HCT116 (cell line): ENCODE measurements at regions not wholly inside any gene's neighbourhood (a gene's known extent, or its start where the extent isn't known, plus 50 kb on each side); places are given as distances from the start of the nearest gene placed in this dataset.

Experiments
- ATAC-seq: fragments of 200-7000 bp; cut with Tn5 transposase; 2 replicates; pipeline ENCODE4 v1.9.1; 2020; ENCODE audit warnings: mild to moderate bottlenecking, moderate library complexity
- BruUV-seq: library from RNA; stranded (reverse); fragments of 400-500 nt; replicated peaks from 2 replicates; lab custom pipeline; 2021; lab: Mats Ljungman, UMichigan
- CTCF ChIA-PET: fragments of 300-600 bp; sonication (Branson Sonifier 250); formaldehyde crosslinking; loops from one replicate; lab custom pipeline; 2021; ENCODE audit warnings: antibody characterized with exemption; lab: Charles Lee
- POLR2A ChIA-PET: fragments of 300-600, 350-600 bp; sonication (Branson Sonifier 250); formaldehyde crosslinking; loops from one replicate; lab custom pipeline; 2021; ENCODE audit warnings: antibody characterized with exemption; lab: Charles Lee
- RAD21 ChIA-PET, 2 experiments: fragments of 300-600 bp; sonication (Branson Sonifier 250); formaldehyde crosslinking; loops; one replicate each; lab custom pipeline; 2023; ENCODE audit warnings: low total read pairs in 2 of 2; ENCODE audit not compliant: uncharacterized antibody in 2 of 2, unreplicated experiment in 2 of 2, low non-redundant PET in 1 of 2; lab: Charles Lee
- DNase-seq: peaks from one replicate; pipeline ENCODE4 v3.0.0-alpha.2; 2010; ENCODE audit warnings: low read depth, low spot score
- H2AFZ ChIP-seq: fragments of 200-600 bp; shearing (Covaris generic), sonication (generic); 2 replicates; pipeline ENCODE4 v1.6.1; 2017; ENCODE audit warnings: low read depth, mixed run types, mixed read lengths, antibody characterized with exemption, low read length; ENCODE audit not compliant: poor library complexity, severe bottlenecking
- H3K27ac ChIP-seq: 2 replicates; pipeline ENCODE4 v1.5.1; 2012; ENCODE audit warnings: low read depth, low read length
- H3K27me3 ChIP-seq: fragments of 200-600 bp; sonication (generic); 2 replicates; pipeline ENCODE4 v1.6.1; 2016; ENCODE audit warnings: mixed run types, low read length, mixed read lengths; ENCODE audit not compliant: insufficient read depth
- H3K36me3 ChIP-seq, 2 experiments: fragments of 200-500 bp in 1 of 2; fragments of 200-600 bp in 1 of 2; sonication (Bioruptor generic) in 1 of 2; sonication (generic) in 1 of 2; 2 replicates each; pipeline versions ENCODE4 v1.5.1 to v1.6.1; 2014 to 2016; ENCODE audit warnings: low read length in 2 of 2, inconsistent platforms in 1 of 2, mixed read lengths in 1 of 2, mixed run types in 1 of 2; ENCODE audit not compliant: insufficient read depth in 2 of 2, control insufficient read depth in 1 of 2
- H3K4me1 ChIP-seq, 2 experiments: fragments of 200-600 bp in 1 of 2; sonication (generic) in 1 of 2; 2 replicates each; pipeline versions ENCODE4 v1.5.1 to v1.6.1; 2012 to 2017; ENCODE audit warnings: low read length in 2 of 2, inconsistent platforms in 1 of 2, mild to moderate bottlenecking in 1 of 2, mixed read lengths in 1 of 2, mixed run types in 1 of 2, moderate library complexity in 1 of 2; ENCODE audit not compliant: insufficient read depth in 2 of 2, control insufficient read depth in 1 of 2
- H3K4me2 ChIP-seq: fragments of 200-600 bp; sonication (generic); 2 replicates; pipeline ENCODE4 v1.6.1; 2017; ENCODE audit warnings: mixed run types, low read length, mixed read lengths
- H3K4me3 ChIP-seq, 2 experiments: fragments of 200-600 bp in 1 of 2; sonication (generic) in 1 of 2; replicated peaks in 1 of 2; 2 replicates each; pipeline ENCODE4 v1.5.1; 2011 to 2016; ENCODE audit warnings: low read length in 2 of 2, control low read depth in 1 of 2, low read depth in 1 of 2, mild to moderate bottlenecking in 1 of 2, mixed read lengths in 1 of 2, mixed run types in 1 of 2
- H3K79me2 ChIP-seq: fragments of 200-600 bp; sonication (generic); 2 replicates; pipeline ENCODE4 v1.6.1; 2017; ENCODE audit warnings: mild to moderate bottlenecking, mixed run types, low read length, moderate library complexity, mixed read lengths; ENCODE audit not compliant: insufficient read depth
- H3K9ac ChIP-seq: fragments of 200-600 bp; sonication (generic); 2 replicates; pipeline ENCODE4 v1.6.1; 2016; ENCODE audit warnings: low read length, mixed read lengths
- H3K9me2 ChIP-seq: fragments of 200-600 bp; sonication (generic), shearing (Covaris generic); 2 replicates; pipeline ENCODE4 v1.6.1; 2017; ENCODE audit warnings: mixed run types, mild to moderate bottlenecking, moderate library complexity; ENCODE audit not compliant: insufficient read depth
- H3K9me3 ChIP-seq, 2 experiments: fragments of 200-500 bp in 1 of 2; fragments of 200-600 bp in 1 of 2; sonication (Bioruptor generic) in 1 of 2; sonication (generic) in 1 of 2; 2 replicates each; pipeline ENCODE4 v1.6.1; 2014 to 2017; ENCODE audit warnings: low read length in 2 of 2, mixed read lengths in 2 of 2, inconsistent platforms in 1 of 2, low read depth in 1 of 2, mild to moderate bottlenecking in 1 of 2, mixed run types in 1 of 2, moderate library complexity in 1 of 2; ENCODE audit not compliant: control insufficient read depth in 1 of 2, insufficient read depth in 1 of 2
- H4K20me1 ChIP-seq: fragments of 200-600 bp; sonication (generic), shearing (Covaris generic); 2 replicates; pipeline ENCODE4 v1.6.1; 2017; ENCODE audit warnings: mixed run types, mild to moderate bottlenecking, moderate library complexity; ENCODE audit not compliant: insufficient read depth
- EZH2phosphoT487 ChIP-seq: fragments of 200-600 bp; IDR thresholded peaks from 2 replicates; pipeline ENCODE4 v1.6.1; 2018; ENCODE audit warnings: antibody characterized with exemption, borderline replicate concordance
- MAX ChIP-seq: IDR thresholded peaks from 2 replicates; pipeline ENCODE4 v1.6.1; 2012
- POLR2A ChIP-seq: IDR thresholded peaks from 2 replicates; pipeline ENCODE4 v1.7.0; 2011; ENCODE audit warnings: borderline replicate concordance; ENCODE audit not compliant: insufficient read depth, insufficient read length; ENCODE audit errors: extremely low read depth
- RAD21 ChIP-seq: IDR thresholded peaks from 2 replicates; pipeline ENCODE4 v1.6.1; 2012; ENCODE audit warnings: low read depth, mild to moderate bottlenecking
- ZNF274 ChIP-seq: fragments of 200-500 bp; sonication (Bioruptor generic); IDR thresholded peaks from 2 replicates; pipeline ENCODE4 v1.6.1; 2014; ENCODE audit warnings: mild to moderate bottlenecking, low read depth, low read length, inconsistent platforms
- intact Hi-C: fragments of 100-400 bp; cut with micrococcal nuclease; formaldehyde crosslinking; loops from 2 replicates; pipeline ENCODE4 v1.10.0; 2022

GRCh38 chr7:115387137-115387536 is 465.2 kb downstream of the MDFIC start:
- H3K4me1 ChIP-seq: no peaks in the 10 kb centered on the region
- TF ChIP-seq EZH2phosphoT487 (no peak), RAD21 (peak; percentile 21; the same call in 1 of the 2 replicates), MAX (no peak), POLR2A (no peak)
- intact Hi-C loops: no loop called here
- no peak overlapping the region for H2AFZ ChIP-seq
- no peak overlapping the region for H3K4me3 ChIP-seq
- H3K36me3 ChIP-seq: no peaks in the 10 kb centered on the region
- H3K79me2 ChIP-seq: no peaks in the 10 kb centered on the region
- no peak overlapping the region for H3K4me2 ChIP-seq
- H3K27me3 ChIP-seq: no peaks in the 10 kb centered on the region
- POLR2A ChIA-PET: interaction anchor here (1.2 kb wide), 1 partner anchor 10 kb away, joined by 3 read pairs; no protein-coding TSS in a partner anchor
- H4K20me1 ChIP-seq: no peaks in the 10 kb centered on the region
- CTCF ChIA-PET: no interaction called here
- no TSS peak for BruUV-seq
- ATAC-seq (no peak), DNase-seq (no peak)
- H3K9me3 ChIP-seq: no peaks in the 10 kb centered on the region
- H3K9me2 ChIP-seq: no peaks in the 10 kb centered on the region
- no peak overlapping the region for H3K27ac ChIP-seq
- H3K9ac ChIP-seq: no peak overlapping the region
- RAD21 ChIA-PET: no interaction called here

GRCh38 chr7:115379321-115379720 is 457.4 kb downstream of the MDFIC start:
- Histone ChIP-seq H2AFZ (no peak overlapping the region), H3K4me2 (no peak overlapping the region), H3K36me3 (no peaks in the 10 kb centered on the region), H3K9me2 (no peaks in the 10 kb centered on the region; the same call in 1 of the 2 replicates), H3K4me3 (no peak overlapping the region), H3K27ac (no peak overlapping the region), H3K79me2 (no peaks in the 10 kb centered on the region), H3K4me1 (no peaks in the 10 kb centered on the region), H4K20me1 (no peaks in the 10 kb centered on the region), H3K9me3 (no peaks in the 10 kb centered on the region)
- intact Hi-C loops: no loop called here
- no peak for DNase-seq
- CTCF ChIA-PET: interaction anchor here (0.9 kb wide), 1 partner anchor 472 kb away, joined by 3 read pairs; no protein-coding TSS in a partner anchor
- POLR2A ChIA-PET: no interaction called here
- no TSS peak for BruUV-seq
- RAD21 ChIA-PET: no interaction called here
- no peak for TF ChIP-seq ZNF274
- TF ChIP-seq, all 23 proteins: peak for 0
- ATAC-seq: no peak
- Histone ChIP-seq H3K9ac (no peak overlapping the region), H3K27me3 (no peaks in the 10 kb centered on the region)
